ENCODE measurements at regions not wholly inside any gene's neighbourhood (a gene's known extent, or its start where the extent isn't known, plus 50 kb on each side); places are given as distances from the start of the nearest gene placed in this dataset.

DNA sequence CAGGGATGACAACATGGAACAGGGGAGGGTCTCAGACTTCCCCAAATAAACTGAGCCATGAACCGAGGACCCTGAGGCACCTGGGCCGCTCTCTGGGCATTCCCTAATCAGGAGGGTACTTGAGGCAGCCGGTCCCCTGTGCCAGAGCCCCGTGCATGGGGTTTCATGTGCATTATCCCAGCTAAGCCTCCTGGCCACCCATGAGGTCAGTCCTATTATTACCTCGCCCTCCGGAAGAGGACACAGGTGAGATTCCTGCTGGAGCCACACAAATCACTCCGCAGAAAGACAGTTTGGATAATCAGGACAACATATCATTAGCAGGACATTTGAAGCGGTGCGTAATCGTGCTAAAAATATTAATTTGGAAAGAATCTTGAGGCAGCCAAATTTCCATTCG lies 274.0 kb downstream of the PARN start:
- ATAC-seq (ENCODE audit: low read depth) (no peak), DNase-seq (ENCODE audit: low spot score) (no peak)
- Histone ChIP-seq H3K27ac (ENCODE audit: poor library complexity, severe bottlenecking) (no peak overlapping the region), H3K4me1 (ENCODE audit: insufficient read depth, poor library complexity, severe bottlenecking) (peaks cover 13% of the 10 kb centered on the region), H3K36me3 (ENCODE audit: low read depth) (no peaks in the 10 kb centered on the region), H3K4me3 (ENCODE audit: severe bottlenecking) (no peak overlapping the region), H3K27me3 (ENCODE audit: insufficient read depth, poor library complexity, severe bottlenecking) (no peaks in the 10 kb centered on the region), H3K9me3 (ENCODE audit: severe bottlenecking) (no peaks in the 10 kb centered on the region)
- no peak for TF ChIP-seq CTCF (IDR thresholded peaks at IDR 0.05; ENCODE audit: poor library complexity, severe bottlenecking)

DNA sequence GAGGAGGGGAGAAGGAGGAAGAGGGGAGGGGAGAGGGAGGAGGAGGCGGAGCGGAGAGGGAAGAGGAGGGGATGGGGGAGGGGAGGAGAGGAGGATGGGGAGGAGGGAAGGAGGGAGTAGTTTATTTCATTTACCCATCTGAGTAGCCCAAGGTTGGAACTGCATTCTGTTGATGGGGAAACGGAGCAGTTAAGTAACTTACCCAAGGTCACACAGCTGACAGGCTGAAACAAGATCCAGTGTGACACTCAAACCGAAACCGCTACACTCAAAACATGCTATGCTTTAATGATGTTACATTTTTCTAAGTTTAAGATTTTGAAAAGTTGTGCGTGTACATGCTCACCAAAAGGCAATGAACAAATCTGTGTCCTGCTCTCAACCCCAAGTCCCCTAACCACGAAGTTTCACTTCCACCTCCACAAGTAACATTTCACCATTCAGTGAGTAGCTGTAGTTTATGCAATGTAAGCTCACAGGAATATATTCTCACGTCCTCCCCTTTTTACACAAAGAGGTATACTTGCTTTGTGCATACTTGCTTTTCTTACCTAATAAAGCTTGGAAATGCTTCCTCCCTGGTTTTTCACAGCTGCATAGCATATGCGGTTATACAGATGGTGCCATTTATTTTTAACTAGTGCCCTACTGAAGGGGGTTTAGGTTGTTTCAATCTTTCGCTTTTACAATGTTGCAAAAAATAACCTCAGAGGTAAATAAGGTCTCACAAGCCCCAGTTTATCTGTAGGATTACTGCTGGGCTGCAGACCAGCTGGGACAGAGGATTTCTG lies 275.3 kb downstream of the PARN start:
- no peak for ATAC-seq (ENCODE audit: low read depth)
- no peaks in the 10 kb centered on the region for H3K27me3 ChIP-seq (ENCODE audit: insufficient read depth, poor library complexity, severe bottlenecking)
- H3K36me3 ChIP-seq (ENCODE audit: low read depth) = no peaks in the 10 kb centered on the region
- no peak overlapping the region for H3K4me3 ChIP-seq (ENCODE audit: severe bottlenecking)
- H3K4me1 ChIP-seq (ENCODE audit: insufficient read depth, poor library complexity, severe bottlenecking) = peaks cover 13% of the 10 kb centered on the region
- no peak overlapping the region for H3K27ac ChIP-seq (ENCODE audit: poor library complexity, severe bottlenecking)
- no peaks in the 10 kb centered on the region for H3K9me3 ChIP-seq (ENCODE audit: severe bottlenecking)
- no peak for DNase-seq (ENCODE audit: low spot score)
- TF ChIP-seq CTCF (IDR thresholded peaks at IDR 0.05; ENCODE audit: poor library complexity, severe bottlenecking) = no peak

DNA sequence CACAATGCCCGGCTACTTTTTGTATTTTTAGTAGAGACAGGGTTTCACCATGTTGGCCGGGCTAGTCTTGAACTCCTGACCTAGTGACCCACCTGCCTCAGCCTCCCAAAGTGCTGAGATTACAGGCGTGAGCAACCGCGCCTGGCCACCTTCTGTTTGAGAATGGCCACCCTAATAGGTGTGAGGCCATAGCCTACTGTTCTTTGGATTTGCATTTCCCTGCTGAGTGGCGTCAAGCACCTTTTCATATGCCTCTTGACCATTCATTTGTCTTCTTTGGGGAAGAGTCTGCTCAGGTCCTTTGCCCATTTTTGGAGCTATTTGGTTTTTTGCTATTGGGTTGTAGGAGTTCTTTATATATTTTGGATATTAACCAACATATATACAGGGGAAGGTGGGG lies 276.7 kb downstream of the PARN start:
- H3K4me1 ChIP-seq (ENCODE audit: insufficient read depth, poor library complexity, severe bottlenecking) = peaks cover 4% of the 10 kb centered on the region
- H3K27me3 ChIP-seq (ENCODE audit: insufficient read depth, poor library complexity, severe bottlenecking) = no peaks in the 10 kb centered on the region

DNA sequence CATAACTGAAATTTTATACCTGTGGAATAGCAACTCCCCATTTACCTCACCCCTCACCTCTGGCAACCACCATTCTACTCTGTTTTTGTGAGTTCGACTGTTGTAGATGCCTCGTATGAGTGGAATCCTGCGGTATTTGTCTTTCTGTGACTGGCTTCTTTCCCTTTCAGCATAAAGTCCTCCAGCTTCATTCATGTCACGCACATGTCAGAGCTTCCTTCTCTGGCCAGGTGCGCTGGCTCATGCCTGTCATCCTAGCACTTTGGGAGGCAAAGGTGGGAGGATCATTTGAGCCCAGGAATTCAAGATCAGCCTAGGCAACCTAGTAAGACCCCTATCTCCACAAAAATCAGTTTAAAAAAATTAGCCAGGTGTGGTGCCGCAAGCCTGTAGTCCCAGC lies 278.4 kb downstream of the PARN start:
- Histone ChIP-seq H3K9me3 (ENCODE audit: severe bottlenecking) (no peaks in the 10 kb centered on the region), H3K27ac (ENCODE audit: poor library complexity, severe bottlenecking) (no peak overlapping the region), H3K4me1 (ENCODE audit: insufficient read depth, poor library complexity, severe bottlenecking) (no peaks in the 10 kb centered on the region), H3K4me3 (ENCODE audit: severe bottlenecking) (no peak overlapping the region), H3K27me3 (ENCODE audit: insufficient read depth, poor library complexity, severe bottlenecking) (no peaks in the 10 kb centered on the region), H3K36me3 (ENCODE audit: low read depth) (no peaks in the 10 kb centered on the region)
- DNase-seq (ENCODE audit: low spot score) = no peak
- no peak for ATAC-seq (ENCODE audit: low read depth)
- no peak for TF ChIP-seq CTCF (IDR thresholded peaks at IDR 0.05; ENCODE audit: poor library complexity, severe bottlenecking)

More for the DNA sequence above, 276.7 kb downstream of the PARN start:
- no peak for TF ChIP-seq CTCF (IDR thresholded peaks at IDR 0.05; ENCODE audit: poor library complexity, severe bottlenecking)
- H3K27ac ChIP-seq (ENCODE audit: poor library complexity, severe bottlenecking) = no peak overlapping the region
- ATAC-seq (ENCODE audit: low read depth) (no peak), DNase-seq (ENCODE audit: low spot score) (no peak)
- no peaks in the 10 kb centered on the region for H3K36me3 ChIP-seq (ENCODE audit: low read depth)
- H3K4me3 ChIP-seq (ENCODE audit: severe bottlenecking) = no peak overlapping the region
- H3K9me3 ChIP-seq (ENCODE audit: severe bottlenecking) = no peaks in the 10 kb centered on the region

GRCh38 chr16:14350626-14351025 lies 279.4 kb downstream of the PARN start:
- Histone ChIP-seq H3K4me3 (ENCODE audit: severe bottlenecking) (no peak overlapping the region), H3K36me3 (ENCODE audit: low read depth) (no peaks in the 10 kb centered on the region), H3K27me3 (ENCODE audit: insufficient read depth, poor library complexity, severe bottlenecking) (no peaks in the 10 kb centered on the region), H3K27ac (ENCODE audit: poor library complexity, severe bottlenecking) (no peak overlapping the region), H3K4me1 (ENCODE audit: insufficient read depth, poor library complexity, severe bottlenecking) (no peaks in the 10 kb centered on the region), H3K9me3 (ENCODE audit: severe bottlenecking) (no peaks in the 10 kb centered on the region)
- ATAC-seq (ENCODE audit: low read depth) = no peak
- no peak for TF ChIP-seq CTCF (IDR thresholded peaks at IDR 0.05; ENCODE audit: poor library complexity, severe bottlenecking)
- DNase-seq (ENCODE audit: low spot score) = no peak

Measured in RWPE2 (cell line).